ENCODE measurements at regions not wholly inside any gene's neighbourhood (a gene's known extent, or its start where the extent isn't known, plus 50 kb on each side); places are given as distances from the start of the nearest gene placed in this dataset.

DNA sequence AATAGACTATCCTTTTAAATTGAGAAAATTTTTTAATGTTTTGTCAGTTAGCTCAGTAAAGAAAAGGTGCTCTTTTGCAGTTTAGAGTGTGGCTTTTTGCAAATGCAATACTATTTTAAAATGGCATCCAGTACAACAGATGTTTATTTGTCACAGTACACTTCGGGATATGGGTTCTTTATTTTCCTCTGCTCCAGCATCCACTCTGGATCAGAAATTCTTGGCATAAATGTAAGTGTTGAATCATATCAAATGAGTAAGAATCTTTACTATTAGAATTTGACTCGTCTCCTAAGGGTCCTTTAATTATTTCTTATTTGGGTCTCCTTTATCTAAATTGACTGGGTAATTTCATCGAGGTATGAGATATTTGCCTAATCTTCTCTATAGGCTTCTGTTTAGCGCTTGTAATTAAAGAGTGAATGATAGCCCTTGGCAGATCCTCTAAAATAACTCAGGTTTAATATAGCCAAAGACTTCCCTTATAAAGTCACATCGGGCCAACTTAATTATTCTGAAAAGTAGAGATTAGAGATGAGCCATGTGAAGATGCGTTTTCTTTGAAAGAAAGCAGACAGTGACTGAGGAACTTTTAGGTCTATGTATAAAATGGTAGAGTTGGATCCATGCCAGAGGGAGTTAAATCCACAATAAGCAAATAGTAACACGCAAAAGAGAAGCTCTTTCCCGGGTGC is 132.7 kb downstream of the CASP12 start:
- Histone ChIP-seq H3K9ac (ENCODE audit: insufficient read depth, low read depth, low read length) (no peak overlapping the region), H4K20me1 (ENCODE audit: insufficient read depth, low read length) (no peaks in the 10 kb centered on the region), H2AFZ (ENCODE audit: low read length) (no peak overlapping the region), H3K27ac (ENCODE audit: extremely low read length, insufficient read depth, low read length) (no peak overlapping the region), H3K36me3 (replicated peaks in 1 of 2; ENCODE audit: control insufficient read depth in 1 of 2, insufficient read depth in 2 of 2, low read length in 2 of 2) (no peaks in the 10 kb centered on the region), H3K79me2 (ENCODE audit: insufficient read depth, low read length) (no peaks in the 10 kb centered on the region), H3K27me3 (ENCODE audit: control insufficient read depth in 1 of 2, insufficient read depth in 2 of 2, low read length in 2 of 2) (no peaks in the 10 kb centered on the region), H3K9me3 (ENCODE audit: low read length) (no peaks in the 10 kb centered on the region), H3K4me1 (ENCODE audit: insufficient read depth, low read length) (no peaks in the 10 kb centered on the region), H3K4me2 (ENCODE audit: low read depth, low read length) (no peak overlapping the region), H3K4me3 (replicated peaks in 1 of 3; ENCODE audit: insufficient read depth in 1 of 3, low read depth in 2 of 3, low read length in 3 of 3) (no peak overlapping the region)
- DNase-seq (ENCODE audit: low spot score) (no peak), FAIRE-seq (no peak), ATAC-seq (no peak)
- intact Hi-C loops (cut with micrococcal nuclease; ENCODE audit: unreplicated experiment) (no loop called here), in situ Hi-C loops (cut with HindIII; ENCODE audit: extremely low pct_ligation_motif_present, low pct_unique_long_range_greater_than_20kb) (no loop called here)
- 9% methylated on average over 8 of the region's 8 CpGs for WGBS (ENCODE audit: low lambda C conversion rate)
- TF ChIP-seq ARHGAP35 (CRISPR knock-in tag; IDR thresholded peaks at IDR 0.05; ENCODE audit: borderline replicate concordance): no peak
- no peak for TF ChIP-seq DPF2 (CRISPR knock-in tag; IDR thresholded peaks at IDR 0.05; ENCODE audit: borderline replicate concordance, low read depth)
- TF ChIP-seq ZSCAN9 (CRISPR knock-in tag; IDR thresholded peaks at IDR 0.05; ENCODE audit: borderline replicate concordance): no peak
- no peak for TF ChIP-seq TBL1XR1 (IDR thresholded peaks at IDR 0.05; ENCODE audit: borderline replicate concordance, low read length, partially characterized antibody)
- no peak for TF ChIP-seq ZNF225 (CRISPR knock-in tag; IDR thresholded peaks at IDR 0.05)
- TF ChIP-seq ZFAT (CRISPR knock-in tag; conservative IDR thresholded peaks at IDR 0.05): no peak
- no peak for TF ChIP-seq CCAR2 (optimal IDR thresholded peaks at IDR 0.05; ENCODE audit: low read depth, low read length)
- no peak for TF ChIP-seq RFX3 (CRISPR knock-in tag; IDR thresholded peaks at IDR 0.05)
- TF ChIP-seq, protein P1, sequence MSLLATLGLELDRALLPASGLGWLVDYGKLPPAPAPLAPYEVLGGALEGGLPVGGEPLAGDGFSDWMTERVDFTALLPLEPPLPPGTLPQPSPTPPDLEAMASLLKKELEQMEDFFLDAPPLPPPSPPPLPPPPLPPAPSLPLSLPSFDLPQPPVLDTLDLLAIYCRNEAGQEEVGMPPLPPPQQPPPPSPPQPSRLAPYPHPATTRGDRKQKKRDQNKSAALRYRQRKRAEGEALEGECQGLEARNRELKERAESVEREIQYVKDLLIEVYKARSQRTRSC (CRISPR knock-in tag; IDR thresholded peaks at IDR 0.05; ENCODE audit: low read depth): no peak
- no peak for TF ChIP-seq RBM39 (IDR thresholded peaks at IDR 0.05; ENCODE audit: low read depth, low read length, poor library complexity, severe bottlenecking)
- TF ChIP-seq ZFP36L2 (CRISPR knock-in tag; IDR thresholded peaks at IDR 0.05): no peak
- no peak for TF ChIP-seq STAT5B (CRISPR knock-in tag; IDR thresholded peaks at IDR 0.05)
- BruUV-seq (replicated peaks): no TSS peak
- POLR2A ChIA-PET: no interaction called here
- CTCF ChIA-PET (ENCODE audit: low intra/inter-chr PET ratio, low total read pairs): no interaction called here
